Thyroid gland (tissue), 4 donors: ENCODE measurements at regions not wholly inside any gene's neighbourhood (a gene's known extent, or its start where the extent isn't known, plus 50 kb on each side); places are given as distances from the start of the nearest gene placed in this dataset.

Source experiments
- CTCF ChIP-seq, 6 experiments: fragments of 200-600 bp in 3 of 6; fragments of 450-650 bp in 3 of 6; sonication (generic) in 3 of 6; IDR thresholded peaks; one replicate each; pipeline ENCODE4 v1.5.1; 2016 to 2019; ENCODE audit warnings: antibody characterized with exemption in 6 of 6, mild to moderate bottlenecking in 2 of 6, inconsistent platforms in 1 of 6, moderate library complexity in 1 of 6
- POLR2A ChIP-seq, 2 donors: fragments of 450-650 bp; IDR thresholded peaks; one replicate each; pipeline ENCODE4 v1.6.1; 2017; ENCODE audit warnings: antibody characterized with exemption in 2 of 2, mild to moderate bottlenecking in 2 of 2, moderate library complexity in 1 of 2

- no peak for TF ChIP-seq CTCF (IDR thresholded peaks at IDR 0.05)
- TF ChIP-seq POLR2A (IDR thresholded peaks at IDR 0.05) = no peak
Measured at GRCh38 chr5:31052937-31053658, 140.4 kb upstream of the CDH6 start.
